Stimulated activated CD4-positive, alpha-beta T cell treated with anti-CD3 and anti-CD28 coated beads, Interleukin-12 subunit alpha, Interleukin-12 subunit beta, amount 100 ng/mL, for 4 hours (primary cell): ENCODE measurements at regions not wholly inside any gene's neighbourhood (a gene's known extent, or its start where the extent isn't known, plus 50 kb on each side); places are given as distances from the start of the nearest gene placed in this dataset.
"Not testable (repeated sequence)": the region's sequence is repeated elsewhere in the genome, so short reads cannot be mapped to it uniquely, and the experiment has no call there.

Experiments used
- DNase-seq: peaks from one replicate; pipeline ENCODE4 v3.0.0-alpha.2; 2020

- DNase-seq: no peak
Observed at GRCh38 chr9:38342532-38342931, 50.0 kb upstream of the ALDH1B1 start.

- no peak for DNase-seq
Observed at GRCh38 chr9:38342096-38342495, 50.4 kb upstream of the ALDH1B1 start.

- DNase-seq: no peak
Observed at GRCh38 chr9:38339496-38339895, 53.0 kb upstream of the ALDH1B1 start.

GRCh38 chr9:38339087-38339486, 53.4 kb upstream of the ALDH1B1 start:
- DNase-seq: no peak

GRCh38 chr9:38338342-38339018, 54.0 kb upstream of the ALDH1B1 start:
- no peak for DNase-seq

GRCh38 chr9:38337706-38338264, 54.7 kb upstream of the ALDH1B1 start:
- no peak for DNase-seq

GRCh38 chr9:38337181-38337580, 55.3 kb upstream of the ALDH1B1 start:
- no peak for DNase-seq

GRCh38 chr9:38336341-38336740, 56.2 kb upstream of the ALDH1B1 start:
- no peak for DNase-seq

GRCh38 chr9:38335686-38336085, 56.8 kb upstream of the ALDH1B1 start:
- DNase-seq: no peak

GRCh38 chr9:38334234-38334633, 58.3 kb upstream of the ALDH1B1 start:
- no peak for DNase-seq

GRCh38 chr9:38333047-38333446, 59.5 kb upstream of the ALDH1B1 start:
- DNase-seq: no peak

GRCh38 chr9:38332625-38333024, 59.9 kb upstream of the ALDH1B1 start:
- no peak for DNase-seq

GRCh38 chr9:38331141-38331540, 61.4 kb upstream of the ALDH1B1 start:
- DNase-seq: no peak

- no peak for DNase-seq
Observed at GRCh38 chr9:38329968-38330367, 62.5 kb upstream of the ALDH1B1 start.

GRCh38 chr9:38328765-38329164, 63.7 kb upstream of the ALDH1B1 start:
- no peak for DNase-seq

- no peak for DNase-seq
Observed at GRCh38 chr9:38326122-38326521, 66.4 kb upstream of the ALDH1B1 start.

GRCh38 chr9:38324213-38324612, 68.3 kb upstream of the ALDH1B1 start:
- not testable (repeated sequence) for DNase-seq

- DNase-seq: no peak
Observed at GRCh38 chr9:38322937-38323336, 69.6 kb upstream of the ALDH1B1 start.

- DNase-seq: no peak
Observed at GRCh38 chr9:38319496-38320173, 72.9 kb upstream of the ALDH1B1 start.

GRCh38 chr9:38318759-38319495, 73.6 kb upstream of the ALDH1B1 start:
- DNase-seq: no peak

GRCh38 chr9:38316166-38316780, 76.2 kb upstream of the ALDH1B1 start:
- DNase-seq: no peak

GRCh38 chr9:38315085-38315595, 77.4 kb upstream of the ALDH1B1 start:
- DNase-seq: no peak

GRCh38 chr9:38313421-38313820, 79.1 kb upstream of the ALDH1B1 start:
- no peak for DNase-seq
